ENCODE measurements at regions not wholly inside any gene's neighbourhood (a gene's known extent, or its start where the extent isn't known, plus 50 kb on each side); places are given as distances from the start of the nearest gene placed in this dataset.

DNA sequence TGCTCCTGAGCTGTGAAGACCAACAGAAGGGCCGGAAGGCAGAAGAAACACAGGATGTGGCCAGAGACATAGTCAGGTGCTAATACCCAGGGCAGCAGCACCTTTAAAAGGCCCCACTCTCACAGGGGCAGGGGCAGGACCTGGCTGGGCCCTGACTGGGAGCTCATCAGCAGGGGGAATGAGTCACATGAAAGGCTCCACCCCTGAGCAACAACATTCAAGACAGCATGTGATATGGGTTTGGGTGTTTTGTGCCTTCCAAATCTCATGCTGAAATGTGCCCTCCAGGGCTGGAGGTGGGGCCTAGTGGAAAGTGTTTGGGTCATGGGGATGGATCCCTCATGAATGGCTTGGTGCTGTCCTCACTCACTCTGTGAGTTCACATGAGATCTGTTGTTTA, 181.7 kb downstream of the ERCC6L2 start:
- Histone ChIP-seq H3K4me2 (ENCODE audit: insufficient read depth in 1 of 2, low read depth in 2 of 2, low read length in 2 of 2) (no peak overlapping the region), H3K56ac (replicated peaks; ENCODE audit: insufficient read length, low read depth, low read length) (no peak overlapping the region), H3K36me3 (ENCODE audit: control insufficient read depth in 2 of 4, insufficient read depth in 4 of 4, low read length in 3 of 4) (no peaks in the 10 kb centered on the region), H2BK5ac (ENCODE audit: low read depth, low read length) (no peak overlapping the region), H3K14ac (ENCODE audit: insufficient read length) (no peak overlapping the region), H4K91ac (replicated peaks; ENCODE audit: insufficient read length, low read length) (no peak overlapping the region), H2BK20ac (ENCODE audit: low read length) (no peak overlapping the region), H2AFZ (ENCODE audit: low read length) (no peak overlapping the region), H3K79me1 (ENCODE audit: low read depth, low read length) (no peaks in the 10 kb centered on the region), H3K79me2 (ENCODE audit: control insufficient read depth in 1 of 2, insufficient read depth in 2 of 2, low read length in 2 of 2) (no peaks in the 10 kb centered on the region), H4K5ac (ENCODE audit: insufficient read length, low read depth, low read length) (no peak overlapping the region), H2BK15ac (ENCODE audit: low read length) (no peak overlapping the region), H3K27me3 (replicated peaks in 1 of 4; ENCODE audit: control insufficient read depth in 3 of 4, extremely low read depth in 1 of 4, insufficient read depth in 3 of 4, low read length in 3 of 4) (no peaks in the 10 kb centered on the region), H3K23me2 (ENCODE audit: low read depth, low read length) (no peaks in the 10 kb centered on the region), H3K18ac (ENCODE audit: extremely low read depth, low read length) (no peak overlapping the region), H2BK12ac (ENCODE audit: low read depth, low read length) (no peak overlapping the region), H3K4me1 (replicated peaks in 1 of 4; ENCODE audit: control insufficient read depth in 3 of 4, insufficient read depth in 4 of 4, low read length in 3 of 4) (peaks cover 0 to 10% (median 4%) of the 10 kb centered on the region in 4 experiments; a peak in 2 of 7 replicates), H2AK5ac (ENCODE audit: low read depth, low read length) (no peak overlapping the region), H3K4me3 (ENCODE audit: extremely low read depth in 1 of 4, insufficient read depth in 2 of 4, low read depth in 3 of 4, low read length in 4 of 4) (no peak overlapping the region), H3K23ac (ENCODE audit: insufficient read length) (no peak overlapping the region), H2BK120ac (replicated peaks; ENCODE audit: low read depth, low read length) (no peak overlapping the region), H3K9ac (replicated peaks in 1 of 4; ENCODE audit: extremely low read depth in 1 of 4, low read depth in 3 of 4, low read length in 3 of 4) (no peak overlapping the region), H4K8ac (ENCODE audit: extremely low read depth, insufficient read depth, low read length) (no peak overlapping the region), H3K4ac (replicated peaks; ENCODE audit: insufficient read length, low read depth, low read length) (no peak overlapping the region), H4K20me1 (replicated peaks in 1 of 2; ENCODE audit: control insufficient read depth in 1 of 2, insufficient read depth in 2 of 2, low read length in 2 of 2) (no peaks in the 10 kb centered on the region), H3K9me3 (ENCODE audit: insufficient read depth in 2 of 2, low read depth in 1 of 2, low read length in 1 of 2) (peaks cover 0 to 5% of the 10 kb centered on the region in 2 experiments; a peak in 1 of 4 replicates), H3K27ac (ENCODE audit: low read depth, low read length) (no peak overlapping the region)
- no peak for FAIRE-seq
- CTCF ChIA-PET (ENCODE audit: partially characterized antibody), result interaction anchor here (0.7 to 1.0 kb wide), 2 partner anchors 30 to 876 kb away, joined by 3 read pairs; no protein-coding TSS in a partner anchor
- POLR2A ChIA-PET (ENCODE audit: partially characterized antibody), result no interaction called here
- DNase-seq (ENCODE audit: low read depth in 1 of 2, low spot score in 2 of 2), result no peak
- WGBS, 2 experiments (ENCODE audit: extremely low coverage in 1 of 2, insufficient coverage in 1 of 2, insufficient read length in 1 of 2, insufficient replicate concordance in 2 of 2, low coverage in 1 of 2, low lambda C conversion rate in 2 of 2, missing lambda C conversion rate in 1 of 2), result 89% methylated on average over 1 of the region's 1 CpG; no CpG with 5 or more reads in 1 of the 2 experiments
- no peak for TF ChIP-seq CREB1 (IDR thresholded peaks at IDR 0.05)
